IMR-90 (cell line): ENCODE measurements at regions not wholly inside any gene's neighbourhood (a gene's known extent, or its start where the extent isn't known, plus 50 kb on each side); places are given as distances from the start of the nearest gene placed in this dataset.

Experiments
- ATAC-seq: fragments of 200-7000 bp; cut with Tn5 transposase; 2 replicates; pipeline ENCODE4 v1.9.1; 2020; ENCODE audit warnings: low read depth, mild to moderate bottlenecking, moderate library complexity
- BruUV-seq: library from RNA; stranded (reverse); fragments of 400-500 nt; replicated peaks from 2 replicates; lab custom pipeline; 2021; lab: Mats Ljungman, UMichigan
- CTCF ChIA-PET: fragments of 300-600 bp; formaldehyde crosslinking; extraction: SDS; loops from one replicate; lab custom pipeline; 2021; ENCODE audit warnings: antibody characterized with exemption; lab: Yijun Ruan, JAX
- POLR2A ChIA-PET: fragments of 300-600 bp; sonication (Branson Sonifier 250); formaldehyde crosslinking; loops from one replicate; lab custom pipeline; 2022; ENCODE audit warnings: antibody characterized with exemption; ENCODE audit not compliant: unreplicated experiment; lab: Charles Lee
- DNase-seq: peaks from one replicate; pipeline ENCODE4 v3.0.0; 2013
- H2AFZ ChIP-seq: replicated peaks from 2 replicates; pipeline ENCODE3; 2013; ENCODE audit warnings: low read length, mild to moderate bottlenecking; ENCODE audit not compliant: poor library complexity
- H2AK5ac ChIP-seq: 2 replicates; pipeline ENCODE4 v1.6.1; 2013; ENCODE audit warnings: low read depth, low read length, inconsistent platforms
- H2AK9ac ChIP-seq: replicated peaks from 2 replicates; pipeline ENCODE3; 2013; ENCODE audit warnings: mild to moderate bottlenecking, low read depth, low read length, moderate library complexity; ENCODE audit not compliant: poor library complexity
- H2BK120ac ChIP-seq: 2 replicates; pipeline ENCODE4 v1.6.1; 2013; ENCODE audit warnings: low read depth, low read length, inconsistent platforms
- H2BK15ac ChIP-seq: 3 replicates; pipeline ENCODE4 v1.6.1; 2013; ENCODE audit warnings: low read depth, low read length, inconsistent platforms
- H2BK20ac ChIP-seq: 2 replicates; pipeline ENCODE4 v1.6.1; 2013; ENCODE audit warnings: low read depth, mild to moderate bottlenecking, inconsistent platforms, low read length, moderate library complexity
- H2BK5ac ChIP-seq: 2 replicates; pipeline ENCODE4 v1.6.1; 2013; ENCODE audit warnings: mild to moderate bottlenecking, low read depth, low read length, inconsistent platforms; ENCODE audit not compliant: poor library complexity, severe bottlenecking
- H3K14ac ChIP-seq: replicated peaks from 2 replicates; pipeline ENCODE4 v1.6.1; 2013; ENCODE audit warnings: low read depth, low read length, inconsistent platforms
- H3K18ac ChIP-seq: 2 replicates; pipeline ENCODE4 v1.6.1; 2013; ENCODE audit warnings: low read depth, low read length, control low read depth
- H3K23ac ChIP-seq: 2 replicates; pipeline ENCODE4 v1.6.1; 2013; ENCODE audit warnings: low read depth, low read length, inconsistent platforms
- H3K27ac ChIP-seq: 2 replicates; pipeline ENCODE4 v1.5.1; 2013; ENCODE audit warnings: mild to moderate bottlenecking, control low read depth, low read length; ENCODE audit not compliant: insufficient read depth
- H3K27me3 ChIP-seq: 2 replicates; pipeline ENCODE4 v1.6.1; 2013; ENCODE audit warnings: low read length; ENCODE audit not compliant: control insufficient read depth, insufficient read depth
- H3K36me3 ChIP-seq: 2 replicates; pipeline ENCODE4 v1.6.1; 2013; ENCODE audit warnings: low read length, mixed read lengths; ENCODE audit not compliant: control insufficient read depth, insufficient read depth
- H3K4ac ChIP-seq: 2 replicates; pipeline ENCODE4 v1.6.1; 2013; ENCODE audit warnings: low read depth, low read length, inconsistent platforms
- H3K4me1 ChIP-seq: 2 replicates; pipeline ENCODE4 v1.6.1; 2013; ENCODE audit warnings: low read length, mixed read lengths; ENCODE audit not compliant: control insufficient read depth, insufficient read depth
- H3K4me2 ChIP-seq: 2 replicates; pipeline ENCODE4 v1.6.1; 2013; ENCODE audit warnings: low read depth, mild to moderate bottlenecking, control low read depth, low read length, moderate library complexity
- H3K4me3 ChIP-seq: 2 replicates; pipeline ENCODE4 v1.5.1; 2013; ENCODE audit warnings: low read depth, mild to moderate bottlenecking, control low read depth, low read length, moderate library complexity; ENCODE audit not compliant: insufficient read depth
- H3K56ac ChIP-seq: 2 replicates; pipeline ENCODE4 v1.6.1; 2013; ENCODE audit warnings: low read length, inconsistent platforms; ENCODE audit not compliant: insufficient read depth; ENCODE audit errors: extremely low read depth
- H3K79me1 ChIP-seq, 2 experiments: 2 replicates each; pipeline ENCODE4 v1.6.1; 2013; ENCODE audit warnings: low read length in 2 of 2, inconsistent platforms in 1 of 2, low read depth in 1 of 2
- H3K9ac ChIP-seq: 2 replicates; pipeline ENCODE4 v1.6.1; 2013; ENCODE audit warnings: low read depth, low read length, control low read depth
- H3K9me1 ChIP-seq: 2 replicates; pipeline ENCODE4 v1.6.1; 2013; ENCODE audit warnings: low read length, inconsistent platforms; ENCODE audit not compliant: insufficient read depth
- H3K9me3 ChIP-seq: 2 replicates; pipeline ENCODE4 v1.6.1; 2013; ENCODE audit warnings: low read length; ENCODE audit not compliant: control insufficient read depth, insufficient read depth
- H4K20me1 ChIP-seq: 2 replicates; pipeline ENCODE4 v1.6.1; 2013; ENCODE audit warnings: low read length, inconsistent platforms; ENCODE audit not compliant: insufficient read depth
- H4K5ac ChIP-seq: 2 replicates; pipeline ENCODE4 v1.6.1; 2013; ENCODE audit warnings: mild to moderate bottlenecking, low read depth, low read length, control low read depth
- H4K8ac ChIP-seq, 2 experiments: 2 replicates each; pipeline ENCODE4 v1.6.1; 2013; ENCODE audit warnings: low read depth in 2 of 2, low read length in 2 of 2, control low read depth in 1 of 2, inconsistent platforms in 1 of 2
- H4K91ac ChIP-seq: 2 replicates; pipeline ENCODE4 v1.6.1; 2013; ENCODE audit warnings: low read depth, low read length, inconsistent platforms; ENCODE audit not compliant: insufficient read depth
- BHLHE40 ChIP-seq: fragments of 150-350 bp; IDR thresholded peaks from 2 replicates; pipeline ENCODE4 v1.6.1; 2016; ENCODE audit warnings: mild to moderate bottlenecking, low read depth, low read length
- CEBPB ChIP-seq: IDR thresholded peaks from 2 replicates; pipeline ENCODE4 v1.6.1; 2012; ENCODE audit warnings: low read depth, low read length, improper control_type of control experiment
- CHD1 ChIP-seq: IDR thresholded peaks from 2 replicates; pipeline ENCODE4 v1.6.1; 2012; ENCODE audit warnings: low read depth, low read length, improper control_type of control experiment
- FOS ChIP-seq: fragments of 150-350 bp; IDR thresholded peaks from 2 replicates; pipeline ENCODE4 v1.6.1; 2016; ENCODE audit warnings: low read depth, low read length
- MAFK ChIP-seq: IDR thresholded peaks from 2 replicates; pipeline ENCODE4 v1.6.1; 2012; ENCODE audit warnings: low read depth, low read length, improper control_type of control experiment
- MAZ ChIP-seq: IDR thresholded peaks from 2 replicates; pipeline ENCODE4 v1.6.1; 2012; ENCODE audit warnings: low read depth, mild to moderate bottlenecking, low read length, improper control_type of control experiment, moderate library complexity, borderline replicate concordance
- MXI1 ChIP-seq: IDR thresholded peaks from 2 replicates; pipeline ENCODE4 v1.6.1; 2012; ENCODE audit warnings: low read depth, mild to moderate bottlenecking, low read length, moderate library complexity, borderline replicate concordance
- NFE2L2 ChIP-seq: fragments of 150-350 bp; IDR thresholded peaks from 2 replicates; pipeline ENCODE4 v1.6.1; 2016; ENCODE audit warnings: low read depth, mild to moderate bottlenecking, low read length
- POLR2A ChIP-seq: IDR thresholded peaks from 2 replicates; pipeline ENCODE4 v1.6.1; 2012; ENCODE audit warnings: mild to moderate bottlenecking, low read depth, low read length
- RCOR1 ChIP-seq: IDR thresholded peaks from 2 replicates; pipeline ENCODE4 v1.6.1; 2012; ENCODE audit warnings: mild to moderate bottlenecking, low read length, improper control_type of control experiment; ENCODE audit not compliant: insufficient replicate concordance
- RFX5 ChIP-seq: IDR thresholded peaks from 2 replicates; pipeline ENCODE4 v1.8.0; 2012; ENCODE audit warnings: low read depth, mild to moderate bottlenecking, low read length, moderate library complexity
- SMC3 ChIP-seq: fragments of 150-350 bp; IDR thresholded peaks from 2 replicates; pipeline ENCODE4 v1.6.1; 2016; ENCODE audit warnings: low read depth, mild to moderate bottlenecking, antibody characterized with exemption, low read length, moderate library complexity
- USF2 ChIP-seq: fragments of 150-350 bp; IDR thresholded peaks from 2 replicates; pipeline ENCODE4 v1.6.1; 2017; ENCODE audit warnings: mild to moderate bottlenecking, antibody characterized with exemption, low read length, low read depth
- dilution Hi-C: fragments of 300-500 bp; cut with HindIII; formaldehyde crosslinking; loops from one replicate; pipeline ENCODE4 v1.14.3; 2018; ENCODE audit warnings: low sequenced_read_pairs; ENCODE audit not compliant: unreplicated experiment
- in situ Hi-C: fragments of 300-500 bp; cut with MboI; formaldehyde crosslinking; loops from 3 replicates; pipeline ENCODE4 v1.14.3; 2019; ENCODE audit warnings: low sequenced_read_pairs, inconsistent platforms, mixed read lengths
- intact Hi-C: fragments of 100-400 bp; cut with micrococcal nuclease; formaldehyde crosslinking; loops from 2 replicates; pipeline ENCODE4 v1.10.0; 2022
- TF ChIP-seq, protein P1 (sequence below): fragments of 150-350 bp; IDR thresholded peaks from 2 replicates; pipeline ENCODE4 v1.6.1; 2016; ENCODE audit warnings: low read depth, mild to moderate bottlenecking, low read length, moderate library complexity, borderline replicate concordance

DNA sequence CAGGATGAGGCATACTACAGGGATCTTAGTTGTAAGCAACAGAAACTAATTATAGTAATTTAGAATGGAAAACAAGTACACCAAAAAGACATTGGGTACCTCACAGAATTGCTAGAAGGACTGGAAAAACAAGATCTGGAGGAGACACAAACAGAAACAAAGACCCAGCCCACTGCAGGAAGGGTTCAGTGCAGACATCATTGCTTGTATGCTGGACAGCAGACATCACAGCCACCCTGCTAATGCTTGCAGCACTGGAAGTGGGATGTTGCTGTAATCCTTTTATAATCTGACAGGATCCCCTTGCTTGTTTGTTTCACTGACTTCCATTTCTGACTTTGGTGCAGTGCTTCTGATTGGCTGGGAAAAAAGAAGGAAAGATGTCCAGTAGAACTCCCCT lies 111.4 kb upstream of the ZNF678 start:
- Histone ChIP-seq H4K20me1 (no peaks in the 10 kb centered on the region), H2BK15ac (no peak overlapping the region), H4K5ac (no peak overlapping the region), H3K27ac (no peak overlapping the region), H3K36me3 (no peaks in the 10 kb centered on the region), H3K27me3 (peaks cover 12% of the 10 kb centered on the region), H2AFZ (no peak overlapping the region), H4K8ac (no peak overlapping the region), H2AK9ac (no peak overlapping the region), H3K23ac (no peak overlapping the region), H3K56ac (no peak overlapping the region), H3K9me3 (no peaks in the 10 kb centered on the region), H3K9ac (no peak overlapping the region), H3K79me1 (no peaks in the 10 kb centered on the region), H3K4me3 (no peak overlapping the region), H2AK5ac (no peak overlapping the region), H3K4ac (no peak overlapping the region), H3K9me1 (no peaks in the 10 kb centered on the region), H2BK5ac (no peak overlapping the region), H2BK120ac (no peak overlapping the region), H3K14ac (no peak overlapping the region), H3K4me2 (no peak overlapping the region), H2BK20ac (no peak overlapping the region), H3K18ac (no peak overlapping the region), H4K91ac (no peak overlapping the region), H3K4me1 (no peaks in the 10 kb centered on the region)
- dilution Hi-C loops (no loop called here), in situ Hi-C loops (no loop called here), intact Hi-C loops (no loop called here)
- BruUV-seq, result no TSS peak
- TF ChIP-seq SMC3 (no peak), CEBPB (no peak), RFX5 (no peak), MXI1 (no peak), NFE2L2 (no peak), CHD1 (no peak), USF2 (no peak), POLR2A (no peak), FOS (no peak), MAZ (no peak), MAFK (no peak), RCOR1 (no peak), BHLHE40 (no peak)
- TF ChIP-seq, protein P1, sequence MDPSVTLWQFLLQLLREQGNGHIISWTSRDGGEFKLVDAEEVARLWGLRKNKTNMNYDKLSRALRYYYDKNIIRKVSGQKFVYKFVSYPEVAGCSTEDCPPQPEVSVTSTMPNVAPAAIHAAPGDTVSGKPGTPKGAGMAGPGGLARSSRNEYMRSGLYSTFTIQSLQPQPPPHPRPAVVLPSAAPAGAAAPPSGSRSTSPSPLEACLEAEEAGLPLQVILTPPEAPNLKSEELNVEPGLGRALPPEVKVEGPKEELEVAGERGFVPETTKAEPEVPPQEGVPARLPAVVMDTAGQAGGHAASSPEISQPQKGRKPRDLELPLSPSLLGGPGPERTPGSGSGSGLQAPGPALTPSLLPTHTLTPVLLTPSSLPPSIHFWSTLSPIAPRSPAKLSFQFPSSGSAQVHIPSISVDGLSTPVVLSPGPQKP, result no peak
- ChIA-PET CTCF (no interaction called here), POLR2A (no interaction called here)
- no peak for DNase-seq
- no peak for ATAC-seq
